ENCODE measurements at regions not wholly inside any gene's neighbourhood (a gene's known extent, or its start where the extent isn't known, plus 50 kb on each side); places are given as distances from the start of the nearest gene placed in this dataset.
"Not testable (repeated sequence)": the region's sequence is repeated elsewhere in the genome, so short reads cannot be mapped to it uniquely, and the experiment has no call there.

- H3K4me1 ChIP-seq (ENCODE audit: low read length), result no peaks in the 10 kb centered on the region
- H3K79me2 ChIP-seq (ENCODE audit: low read length), result no peaks in the 10 kb centered on the region
- no peak for TF ChIP-seq EZH2 (optimal IDR thresholded peaks at IDR 0.05; ENCODE audit: low read depth, low read length)
- TF ChIP-seq EZH2phosphoT487 (IDR thresholded peaks at IDR 0.05; ENCODE audit: low read length), result no peak
- TF ChIP-seq CTCF (IDR thresholded peaks at IDR 0.05; ENCODE audit: low read length), result no peak
- no peaks in the 10 kb centered on the region for H4K20me1 ChIP-seq (ENCODE audit: insufficient read depth, low read length)
- no peak for DNase-seq
- no peak overlapping the region for H3K4me2 ChIP-seq (ENCODE audit: low read depth, low read length)
- H3K27me3 ChIP-seq (replicated peaks; ENCODE audit: insufficient read depth, low read length), result no peaks in the 10 kb centered on the region
- no peaks in the 10 kb centered on the region for H3K36me3 ChIP-seq (replicated peaks; ENCODE audit: insufficient read depth, low read length)
- H3F3A ChIP-seq (ENCODE audit: insufficient read depth, low read length), result no peaks in the 10 kb centered on the region
- H3K4me3 ChIP-seq (ENCODE audit: low read length), result no peak overlapping the region
- H3K27ac ChIP-seq (ENCODE audit: low read length), result no peak overlapping the region
- H3K9me3 ChIP-seq (replicated peaks; ENCODE audit: insufficient read depth, low read length), result no peaks in the 10 kb centered on the region
- H3K9me2 ChIP-seq (replicated peaks; ENCODE audit: insufficient read depth, low read length), result no peaks in the 10 kb centered on the region
- H2AFZ ChIP-seq (ENCODE audit: low read length), result no peak overlapping the region
- H3K9ac ChIP-seq (ENCODE audit: low read length), result no peak overlapping the region
Observed at GRCh38 chr2:106257830-106258229, 63.7 kb upstream of the UXS1 start.

GRCh38 chr2:106257135-106257534, 63.0 kb upstream of the UXS1 start:
- Histone ChIP-seq H3K79me2 (ENCODE audit: low read length) (no peaks in the 10 kb centered on the region), H3K9me3 (replicated peaks; ENCODE audit: insufficient read depth, low read length) (no peaks in the 10 kb centered on the region), H2AFZ (ENCODE audit: low read length) (no peak overlapping the region), H3K9ac (ENCODE audit: low read length) (no peak overlapping the region), H3K36me3 (replicated peaks; ENCODE audit: insufficient read depth, low read length) (no peaks in the 10 kb centered on the region), H3K4me2 (ENCODE audit: low read depth, low read length) (no peak overlapping the region), H3F3A (ENCODE audit: insufficient read depth, low read length) (no peaks in the 10 kb centered on the region), H4K20me1 (ENCODE audit: insufficient read depth, low read length) (no peaks in the 10 kb centered on the region), H3K4me1 (ENCODE audit: low read length) (no peaks in the 10 kb centered on the region), H3K27me3 (replicated peaks; ENCODE audit: insufficient read depth, low read length) (no peaks in the 10 kb centered on the region), H3K27ac (ENCODE audit: low read length) (no peak overlapping the region), H3K4me3 (ENCODE audit: low read length) (no peak overlapping the region), H3K9me2 (replicated peaks; ENCODE audit: insufficient read depth, low read length) (no peaks in the 10 kb centered on the region)
- TF ChIP-seq CTCF (IDR thresholded peaks at IDR 0.05; ENCODE audit: low read length) (no peak), EZH2phosphoT487 (IDR thresholded peaks at IDR 0.05; ENCODE audit: low read length) (no peak), EZH2 (optimal IDR thresholded peaks at IDR 0.05; ENCODE audit: low read depth, low read length) (no peak)
- DNase-seq, result no peak

GRCh38 chr2:106249157-106249828, 55.2 kb upstream of the UXS1 start:
- H3K9me3 ChIP-seq (replicated peaks; ENCODE audit: insufficient read depth, low read length); H2AFZ ChIP-seq (ENCODE audit: low read length); H3K27me3 ChIP-seq (replicated peaks; ENCODE audit: insufficient read depth, low read length); H3K27ac ChIP-seq (ENCODE audit: low read length); H3F3A ChIP-seq (ENCODE audit: insufficient read depth, low read length); H3K4me3 ChIP-seq (ENCODE audit: low read length); H3K9me2 ChIP-seq (replicated peaks; ENCODE audit: insufficient read depth, low read length); H3K4me2 ChIP-seq (ENCODE audit: low read depth, low read length); H4K20me1 ChIP-seq (ENCODE audit: insufficient read depth, low read length); H3K36me3 ChIP-seq (replicated peaks; ENCODE audit: insufficient read depth, low read length); H3K9ac ChIP-seq (ENCODE audit: low read length); H3K79me2 ChIP-seq (ENCODE audit: low read length); H3K4me1 ChIP-seq (ENCODE audit: low read length): not testable (repeated sequence)
- peak; percentile 44 for DNase-seq

GRCh38 chr2:106248548-106249151, 54.5 kb upstream of the UXS1 start:
- DNase-seq; H3K9me3 ChIP-seq (replicated peaks; ENCODE audit: insufficient read depth, low read length); H3K79me2 ChIP-seq (ENCODE audit: low read length); H3F3A ChIP-seq (ENCODE audit: insufficient read depth, low read length); H3K27ac ChIP-seq (ENCODE audit: low read length); H3K4me2 ChIP-seq (ENCODE audit: low read depth, low read length); H4K20me1 ChIP-seq (ENCODE audit: insufficient read depth, low read length); H3K9ac ChIP-seq (ENCODE audit: low read length); H3K4me3 ChIP-seq (ENCODE audit: low read length); H2AFZ ChIP-seq (ENCODE audit: low read length); H3K9me2 ChIP-seq (replicated peaks; ENCODE audit: insufficient read depth, low read length); H3K4me1 ChIP-seq (ENCODE audit: low read length); H3K27me3 ChIP-seq (replicated peaks; ENCODE audit: insufficient read depth, low read length); H3K36me3 ChIP-seq (replicated peaks; ENCODE audit: insufficient read depth, low read length): not testable (repeated sequence)
- TF ChIP-seq CTCF (IDR thresholded peaks at IDR 0.05; ENCODE audit: low read length), result peak; percentile 31

Data from MM.1S (cell line).